Erythroblast (primary cell): ENCODE measurements at regions not wholly inside any gene's neighbourhood (a gene's known extent, or its start where the extent isn't known, plus 50 kb on each side); places are given as distances from the start of the nearest gene placed in this dataset.

Experiments
- GATA1 ChIP-seq: IDR thresholded peaks from 2 replicates; pipeline ENCODE4 v1.6.1; 2011; ENCODE audit warnings: low read depth, mild to moderate bottlenecking, control low read depth, low read length, moderate library complexity
- POLR2A ChIP-seq: IDR thresholded peaks from 2 replicates; pipeline ENCODE4 v1.6.1; 2011; ENCODE audit warnings: mild to moderate bottlenecking, low read length

DNA sequence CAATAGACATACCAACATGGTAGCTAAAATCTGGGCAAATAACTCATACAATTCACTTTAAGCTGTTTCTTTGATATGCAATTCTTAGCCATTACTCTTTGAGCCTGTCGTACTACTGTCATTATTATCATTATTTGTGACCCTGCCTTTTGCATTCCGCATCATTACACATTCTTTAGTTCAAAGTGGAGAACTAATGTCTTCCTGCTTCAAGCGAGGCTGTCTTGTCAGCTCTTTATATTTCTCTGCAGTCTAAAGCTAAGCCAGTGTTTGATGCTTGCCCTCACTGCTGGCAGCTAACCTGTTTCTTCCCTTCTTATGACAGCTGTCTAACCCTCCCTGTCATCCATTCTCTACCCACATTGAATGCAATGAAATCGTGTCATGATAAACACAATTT, 186.8 kb downstream of the FAT4 start:
- TF ChIP-seq POLR2A (no peak), GATA1 (no peak)
